ENCODE measurements at regions not wholly inside any gene's neighbourhood (a gene's known extent, or its start where the extent isn't known, plus 50 kb on each side); places are given as distances from the start of the nearest gene placed in this dataset.

GRCh38 chr6:6966127-6966526 is 141.6 kb upstream of the RREB1 start (continued):
- TF ChIP-seq ZBTB12 (CRISPR knock-in tag; IDR thresholded peaks at IDR 0.05) (no peak), ZBTB34 (CRISPR knock-in tag; IDR thresholded peaks at IDR 0.05) (no peak), CREB3L1 (IDR thresholded peaks at IDR 0.05; ENCODE audit: borderline replicate concordance, low read depth) (no peak), PURB (CRISPR knock-in tag; IDR thresholded peaks at IDR 0.05; ENCODE audit: low read depth) (no peak), TFAP4 (CRISPR knock-in tag; IDR thresholded peaks at IDR 0.05; ENCODE audit: borderline replicate concordance) (no peak), CHD2 (IDR thresholded peaks at IDR 0.05; ENCODE audit: low read depth, low read length) (no peak)
- TF ChIP-seq, protein P1, sequence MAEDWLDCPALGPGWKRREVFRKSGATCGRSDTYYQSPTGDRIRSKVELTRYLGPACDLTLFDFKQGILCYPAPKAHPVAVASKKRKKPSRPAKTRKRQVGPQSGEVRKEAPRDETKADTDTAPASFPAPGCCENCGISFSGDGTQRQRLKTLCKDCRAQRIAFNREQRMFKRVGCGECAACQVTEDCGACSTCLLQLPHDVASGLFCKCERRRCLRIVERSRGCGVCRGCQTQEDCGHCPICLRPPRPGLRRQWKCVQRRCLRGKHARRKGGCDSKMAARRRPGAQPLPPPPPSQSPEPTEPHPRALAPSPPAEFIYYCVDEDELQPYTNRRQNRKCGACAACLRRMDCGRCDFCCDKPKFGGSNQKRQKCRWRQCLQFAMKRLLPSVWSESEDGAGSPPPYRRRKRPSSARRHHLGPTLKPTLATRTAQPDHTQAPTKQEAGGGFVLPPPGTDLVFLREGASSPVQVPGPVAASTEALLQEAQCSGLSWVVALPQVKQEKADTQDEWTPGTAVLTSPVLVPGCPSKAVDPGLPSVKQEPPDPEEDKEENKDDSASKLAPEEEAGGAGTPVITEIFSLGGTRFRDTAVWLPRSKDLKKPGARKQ (CRISPR knock-in tag; IDR thresholded peaks at IDR 0.05) = no peak

Data from K562 (cell line).